HEK293 (cell line): ENCODE measurements at regions not wholly inside any gene's neighbourhood (a gene's known extent, or its start where the extent isn't known, plus 50 kb on each side); places are given as distances from the start of the nearest gene placed in this dataset.

Experiments
- CTCF ChIA-PET: fragments of 350-600 bp; formaldehyde crosslinking; extraction: SDS; loops from one replicate; lab custom pipeline; 2021; ENCODE audit warnings: antibody characterized with exemption; lab: Yijun Ruan, JAX
- POLR2A ChIA-PET: fragments of 300-600 bp; formaldehyde crosslinking; extraction: SDS; loops from one replicate; lab custom pipeline; 2020; ENCODE audit warnings: antibody characterized with exemption, inconsistent platforms; lab: Yijun Ruan, JAX
- H3K27ac ChIP-seq: fragments of 200-500 bp; sonication (Bioruptor generic); 2 replicates; pipeline ENCODE4 v1.5.1; 2014; ENCODE audit warnings: low read depth, low read length, control low read depth, inconsistent platforms; ENCODE audit errors: extremely low read depth
- H3K36me3 ChIP-seq, 2 experiments: fragments of 200-500 bp in 1 of 2; sonication (Bioruptor generic) in 1 of 2; 1 replicate in 1 of 2; 2 replicates in 1 of 2; pipeline ENCODE4 v1.5.1; 2014 to 2017; ENCODE audit warnings: inconsistent platforms in 2 of 2, low read length in 2 of 2; ENCODE audit not compliant: control insufficient read depth in 2 of 2, insufficient read depth in 1 of 2
- H3K4me1 ChIP-seq: fragments of 200-500 bp; sonication (Bioruptor generic); 2 replicates; pipeline ENCODE4 v1.5.1; 2014; ENCODE audit warnings: mild to moderate bottlenecking, low read length, inconsistent platforms; ENCODE audit not compliant: control insufficient read depth, insufficient read depth
- H3K4me3 ChIP-seq: 2 replicates; pipeline ENCODE4 v1.5.1; 2011; ENCODE audit warnings: low read depth, mild to moderate bottlenecking, control low read depth, low read length, moderate library complexity
- H3K9me3 ChIP-seq: fragments of 200-500 bp; sonication (Bioruptor generic); 2 replicates; pipeline ENCODE4 v1.5.1; 2014; ENCODE audit warnings: low read depth, low read length, inconsistent platforms; ENCODE audit not compliant: control insufficient read depth, insufficient read depth
- EGR2 ChIP-seq: fragments of 450-650 bp; formaldehyde crosslinking; IDR thresholded peaks from 2 replicates; pipeline ENCODE4 v1.5.1; 2016; ENCODE audit warnings: low read depth, missing biosample characterization, missing genetic modification characterization
- IKZF3 ChIP-seq: fragments of 450-650 bp; IDR thresholded peaks from 2 replicates; pipeline ENCODE4 v1.5.0; 2018; ENCODE audit warnings: missing biosample characterization, mild to moderate bottlenecking, missing genetic modification characterization, moderate library complexity
- KLF16 ChIP-seq: fragments of 450-650 bp; formaldehyde crosslinking; IDR thresholded peaks from 2 replicates; pipeline ENCODE4 v1.5.1; 2017; ENCODE audit warnings: missing biosample characterization, missing genetic modification characterization
- MYNN ChIP-seq: fragments of 450-650 bp; formaldehyde crosslinking; IDR thresholded peaks from 2 replicates; pipeline ENCODE4 v1.5.1; 2016; ENCODE audit warnings: missing biosample characterization, missing genetic modification characterization, borderline replicate concordance
- SCRT2 ChIP-seq: fragments of 450-650 bp; formaldehyde crosslinking; IDR thresholded peaks from 2 replicates; pipeline ENCODE4 v1.5.1; 2016; ENCODE audit warnings: missing biosample characterization, missing genetic modification characterization
- ZBTB21 ChIP-seq: fragments of 450-650 bp; formaldehyde crosslinking; IDR thresholded peaks from 2 replicates; pipeline ENCODE4 v1.5.1; 2017; ENCODE audit warnings: missing biosample characterization, missing genetic modification characterization
- ZBTB7A ChIP-seq: fragments of 450-650 bp; formaldehyde crosslinking; IDR thresholded peaks from 2 replicates; pipeline ENCODE4 v1.5.1; 2016; ENCODE audit warnings: low read depth, missing biosample characterization, missing genetic modification characterization
- ZFHX2 ChIP-seq: fragments of 450-650 bp; formaldehyde crosslinking; conservative IDR thresholded peaks from 2 replicates; pipeline ENCODE4 v1.5.1; 2016; ENCODE audit warnings: missing biosample characterization, missing genetic modification characterization
- ZNF133 ChIP-seq: fragments of 450-650 bp; formaldehyde crosslinking; IDR thresholded peaks from 2 replicates; pipeline ENCODE4 v1.5.1; 2016; ENCODE audit warnings: missing biosample characterization, missing genetic modification characterization
- ZNF16 ChIP-seq: fragments of 450-650 bp; formaldehyde crosslinking; IDR thresholded peaks from 2 replicates; pipeline ENCODE4 v1.5.1; 2016; ENCODE audit warnings: low read depth, missing biosample characterization, missing genetic modification characterization
- ZNF169 ChIP-seq: fragments of 450-650 bp; formaldehyde crosslinking; IDR thresholded peaks from 2 replicates; pipeline ENCODE4 v1.5.1; 2016; ENCODE audit warnings: missing biosample characterization, missing genetic modification characterization
- ZNF23 ChIP-seq: fragments of 450-650 bp; formaldehyde crosslinking; IDR thresholded peaks from 2 replicates; pipeline ENCODE4 v1.5.1; 2016; ENCODE audit warnings: missing biosample characterization, missing genetic modification characterization, borderline replicate concordance
- ZNF354C ChIP-seq: fragments of 450-650 bp; formaldehyde crosslinking; IDR thresholded peaks from 2 replicates; pipeline ENCODE4 v1.5.1; 2016; ENCODE audit warnings: missing biosample characterization, missing genetic modification characterization, low read depth, borderline replicate concordance
- ZNF366 ChIP-seq: fragments of 450-650 bp; formaldehyde crosslinking; conservative IDR thresholded peaks from 2 replicates; pipeline ENCODE4 v1.5.1; 2016; ENCODE audit warnings: missing biosample characterization, missing genetic modification characterization
- ZNF394 ChIP-seq: fragments of 450-650 bp; formaldehyde crosslinking; IDR thresholded peaks from 2 replicates; pipeline ENCODE4 v1.5.1; 2016; ENCODE audit warnings: missing biosample characterization, missing genetic modification characterization, mild to moderate bottlenecking, moderate library complexity, borderline replicate concordance
- ZNF416 ChIP-seq: fragments of 450-650 bp; formaldehyde crosslinking; IDR thresholded peaks from 2 replicates; pipeline ENCODE4 v1.5.1; 2016; ENCODE audit warnings: missing biosample characterization, missing genetic modification characterization
- ZNF48 ChIP-seq: fragments of 450-650 bp; formaldehyde crosslinking; IDR thresholded peaks from 2 replicates; pipeline ENCODE4 v1.5.1; 2016; ENCODE audit warnings: missing biosample characterization, missing genetic modification characterization
- ZNF514 ChIP-seq: fragments of 450-650 bp; formaldehyde crosslinking; IDR thresholded peaks from 2 replicates; pipeline ENCODE4 v1.5.1; 2016; ENCODE audit warnings: missing biosample characterization, missing genetic modification characterization
- ZNF600 ChIP-seq: fragments of 450-650 bp; formaldehyde crosslinking; IDR thresholded peaks from 2 replicates; pipeline ENCODE4 v1.5.1; 2016; ENCODE audit warnings: missing biosample characterization, missing genetic modification characterization
- ZNF621 ChIP-seq: fragments of 450-650 bp; formaldehyde crosslinking; IDR thresholded peaks from 2 replicates; pipeline ENCODE4 v1.5.1; 2017; ENCODE audit warnings: missing biosample characterization, missing genetic modification characterization
- ZNF777 ChIP-seq: fragments of 450-650 bp; formaldehyde crosslinking; IDR thresholded peaks from 2 replicates; pipeline ENCODE4 v1.5.1; 2017; ENCODE audit warnings: missing biosample characterization, missing genetic modification characterization, borderline replicate concordance
- ZSCAN30 ChIP-seq: fragments of 450-650 bp; IDR thresholded peaks from 2 replicates; pipeline ENCODE4 v1.5.1; 2018; ENCODE audit warnings: missing biosample characterization, mild to moderate bottlenecking, missing genetic modification characterization, moderate library complexity
- TF ChIP-seq, protein P1 (sequence below): fragments of 450-650 bp; formaldehyde crosslinking; IDR thresholded peaks from 2 replicates; pipeline ENCODE4 v1.5.1; 2016; ENCODE audit warnings: missing biosample characterization, missing genetic modification characterization
- TF ChIP-seq, protein P2 (sequence below): fragments of 450-650 bp; formaldehyde crosslinking; IDR thresholded peaks from 2 replicates; pipeline ENCODE4 v1.5.1; 2016; ENCODE audit warnings: missing biosample characterization, missing genetic modification characterization, borderline replicate concordance
- TF ChIP-seq, protein P3 (sequence below): IDR thresholded peaks from 2 replicates; pipeline ENCODE4 v1.6.1; 2011; ENCODE audit warnings: mild to moderate bottlenecking, low read depth, low read length, borderline replicate concordance
- TF ChIP-seq, protein P4 (sequence below): fragments of 450-650 bp; formaldehyde crosslinking; IDR thresholded peaks from 2 replicates; pipeline ENCODE4 v1.5.1; 2016; ENCODE audit warnings: missing biosample characterization, missing genetic modification characterization
- TF ChIP-seq, protein P5 (sequence below): fragments of 450-650 bp; formaldehyde crosslinking; IDR thresholded peaks from 2 replicates; pipeline ENCODE4; 2016; ENCODE audit warnings: missing biosample characterization, missing genetic modification characterization
- TF ChIP-seq, protein P6 (sequence below): fragments of 450-650 bp; formaldehyde crosslinking; IDR thresholded peaks from 2 replicates; pipeline ENCODE4 v1.5.1; 2016; ENCODE audit warnings: missing biosample characterization, missing genetic modification characterization

DNA sequence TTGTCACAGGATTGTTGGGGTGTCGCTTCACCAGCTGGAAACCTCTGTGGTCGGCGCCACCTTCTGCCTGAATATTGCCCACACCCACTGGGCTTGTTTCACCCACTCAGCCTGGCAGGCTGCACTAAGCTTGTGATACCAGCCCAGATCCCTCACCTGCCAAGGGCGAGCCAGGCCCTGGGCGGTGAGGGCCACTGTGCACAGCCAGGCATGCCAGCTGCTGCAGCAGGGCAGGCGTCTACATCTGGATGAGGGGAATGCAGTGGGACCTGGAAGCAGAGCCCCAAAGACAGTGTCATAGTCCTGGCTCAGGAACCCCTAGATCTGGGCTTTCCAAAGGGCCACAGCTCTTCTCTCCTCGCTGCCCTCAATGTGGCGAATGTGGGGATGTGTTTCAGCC lies 1307.5 kb downstream of the GRIK2 start:
- POLR2A ChIA-PET = no interaction called here
- Histone ChIP-seq H3K9me3 (no peaks in the 10 kb centered on the region), H3K4me1 (no peaks in the 10 kb centered on the region), H3K27ac (no peak overlapping the region), H3K4me3 (no peak overlapping the region), H3K36me3 (no peaks in the 10 kb centered on the region)
- TF ChIP-seq SCRT2 (tag by site-specific recombination) (no peak), ZNF133 (no peak), ZFHX2 (tag by site-specific recombination) (no peak), ZSCAN30 (tag by site-specific recombination) (no peak), ZNF514 (no peak), ZNF600 (tag by site-specific recombination) (no peak), KLF16 (tag by site-specific recombination) (no peak), MYNN (tag by site-specific recombination) (no peak), ZNF48 (tag by site-specific recombination) (no peak), IKZF3 (tag by site-specific recombination) (no peak), ZNF16 (tag by site-specific recombination) (no peak), ZNF621 (tag by site-specific recombination) (no peak)
- TF ChIP-seq, protein P1, sequence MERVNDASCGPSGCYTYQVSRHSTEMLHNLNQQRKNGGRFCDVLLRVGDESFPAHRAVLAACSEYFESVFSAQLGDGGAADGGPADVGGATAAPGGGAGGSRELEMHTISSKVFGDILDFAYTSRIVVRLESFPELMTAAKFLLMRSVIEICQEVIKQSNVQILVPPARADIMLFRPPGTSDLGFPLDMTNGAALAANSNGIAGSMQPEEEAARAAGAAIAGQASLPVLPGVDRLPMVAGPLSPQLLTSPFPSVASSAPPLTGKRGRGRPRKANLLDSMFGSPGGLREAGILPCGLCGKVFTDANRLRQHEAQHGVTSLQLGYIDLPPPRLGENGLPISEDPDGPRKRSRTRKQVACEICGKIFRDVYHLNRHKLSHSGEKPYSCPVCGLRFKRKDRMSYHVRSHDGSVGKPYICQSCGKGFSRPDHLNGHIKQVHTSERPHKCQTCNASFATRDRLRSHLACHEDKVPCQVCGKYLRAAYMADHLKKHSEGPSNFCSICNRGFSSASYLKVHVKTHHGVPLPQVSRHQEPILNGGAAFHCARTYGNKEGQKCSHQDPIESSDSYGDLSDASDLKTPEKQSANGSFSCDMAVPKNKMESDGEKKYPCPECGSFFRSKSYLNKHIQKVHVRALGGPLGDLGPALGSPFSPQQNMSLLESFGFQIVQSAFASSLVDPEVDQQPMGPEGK (tag by site-specific recombination) = no peak
- TF ChIP-seq, protein P2, sequence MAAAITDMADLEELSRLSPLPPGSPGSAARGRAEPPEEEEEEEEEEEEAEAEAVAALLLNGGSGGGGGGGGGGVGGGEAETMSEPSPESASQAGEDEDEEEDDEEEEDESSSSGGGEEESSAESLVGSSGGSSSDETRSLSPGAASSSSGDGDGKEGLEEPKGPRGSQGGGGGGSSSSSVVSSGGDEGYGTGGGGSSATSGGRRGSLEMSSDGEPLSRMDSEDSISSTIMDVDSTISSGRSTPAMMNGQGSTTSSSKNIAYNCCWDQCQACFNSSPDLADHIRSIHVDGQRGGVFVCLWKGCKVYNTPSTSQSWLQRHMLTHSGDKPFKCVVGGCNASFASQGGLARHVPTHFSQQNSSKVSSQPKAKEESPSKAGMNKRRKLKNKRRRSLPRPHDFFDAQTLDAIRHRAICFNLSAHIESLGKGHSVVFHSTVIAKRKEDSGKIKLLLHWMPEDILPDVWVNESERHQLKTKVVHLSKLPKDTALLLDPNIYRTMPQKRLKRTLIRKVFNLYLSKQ (tag by site-specific recombination) = no peak
- TF ChIP-seq, protein P3, sequence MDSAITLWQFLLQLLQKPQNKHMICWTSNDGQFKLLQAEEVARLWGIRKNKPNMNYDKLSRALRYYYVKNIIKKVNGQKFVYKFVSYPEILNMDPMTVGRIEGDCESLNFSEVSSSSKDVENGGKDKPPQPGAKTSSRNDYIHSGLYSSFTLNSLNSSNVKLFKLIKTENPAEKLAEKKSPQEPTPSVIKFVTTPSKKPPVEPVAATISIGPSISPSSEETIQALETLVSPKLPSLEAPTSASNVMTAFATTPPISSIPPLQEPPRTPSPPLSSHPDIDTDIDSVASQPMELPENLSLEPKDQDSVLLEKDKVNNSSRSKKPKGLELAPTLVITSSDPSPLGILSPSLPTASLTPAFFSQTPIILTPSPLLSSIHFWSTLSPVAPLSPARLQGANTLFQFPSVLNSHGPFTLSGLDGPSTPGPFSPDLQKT = no peak
- CTCF ChIA-PET = no interaction called here

DNA sequence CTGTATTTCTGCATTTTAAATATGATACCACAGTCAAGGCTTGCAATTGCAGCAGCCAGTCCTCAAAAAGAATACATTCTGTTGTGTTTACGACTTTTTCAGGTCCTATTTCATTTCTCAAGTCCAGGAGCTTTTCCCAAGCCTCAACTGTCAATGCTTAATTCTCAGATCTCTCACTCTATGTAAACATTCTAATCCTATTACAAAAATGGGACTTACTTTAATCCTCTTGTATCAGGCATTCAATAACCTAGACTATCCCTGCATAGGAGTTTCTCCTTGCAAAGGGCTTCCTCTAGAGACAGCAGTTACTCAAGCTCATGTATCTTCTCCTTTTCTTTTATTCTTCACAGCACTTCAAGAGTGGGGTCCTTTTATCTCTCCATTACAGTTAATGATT lies 1293.0 kb downstream of the GRIK2 start:
- no peak overlapping the region for H3K4me3 ChIP-seq
- H3K9me3 ChIP-seq = no peaks in the 10 kb centered on the region
- no peaks in the 10 kb centered on the region for H3K36me3 ChIP-seq
- POLR2A ChIA-PET = no interaction called here
- CTCF ChIA-PET = no interaction called here
- no peaks in the 10 kb centered on the region for H3K4me1 ChIP-seq
- no peak overlapping the region for H3K27ac ChIP-seq
- TF ChIP-seq ZNF394 (tag by site-specific recombination) (no peak), ZNF416 (tag by site-specific recombination) (no peak), ZNF366 (tag by site-specific recombination) (no peak), ZNF169 (tag by site-specific recombination) (no peak), ZNF23 (tag by site-specific recombination) (no peak), ZBTB21 (tag by site-specific recombination) (no peak), ZNF777 (no peak), EGR2 (tag by site-specific recombination) (no peak), ZNF354C (no peak), ZBTB7A (tag by site-specific recombination) (no peak)
- TF ChIP-seq, protein P4, sequence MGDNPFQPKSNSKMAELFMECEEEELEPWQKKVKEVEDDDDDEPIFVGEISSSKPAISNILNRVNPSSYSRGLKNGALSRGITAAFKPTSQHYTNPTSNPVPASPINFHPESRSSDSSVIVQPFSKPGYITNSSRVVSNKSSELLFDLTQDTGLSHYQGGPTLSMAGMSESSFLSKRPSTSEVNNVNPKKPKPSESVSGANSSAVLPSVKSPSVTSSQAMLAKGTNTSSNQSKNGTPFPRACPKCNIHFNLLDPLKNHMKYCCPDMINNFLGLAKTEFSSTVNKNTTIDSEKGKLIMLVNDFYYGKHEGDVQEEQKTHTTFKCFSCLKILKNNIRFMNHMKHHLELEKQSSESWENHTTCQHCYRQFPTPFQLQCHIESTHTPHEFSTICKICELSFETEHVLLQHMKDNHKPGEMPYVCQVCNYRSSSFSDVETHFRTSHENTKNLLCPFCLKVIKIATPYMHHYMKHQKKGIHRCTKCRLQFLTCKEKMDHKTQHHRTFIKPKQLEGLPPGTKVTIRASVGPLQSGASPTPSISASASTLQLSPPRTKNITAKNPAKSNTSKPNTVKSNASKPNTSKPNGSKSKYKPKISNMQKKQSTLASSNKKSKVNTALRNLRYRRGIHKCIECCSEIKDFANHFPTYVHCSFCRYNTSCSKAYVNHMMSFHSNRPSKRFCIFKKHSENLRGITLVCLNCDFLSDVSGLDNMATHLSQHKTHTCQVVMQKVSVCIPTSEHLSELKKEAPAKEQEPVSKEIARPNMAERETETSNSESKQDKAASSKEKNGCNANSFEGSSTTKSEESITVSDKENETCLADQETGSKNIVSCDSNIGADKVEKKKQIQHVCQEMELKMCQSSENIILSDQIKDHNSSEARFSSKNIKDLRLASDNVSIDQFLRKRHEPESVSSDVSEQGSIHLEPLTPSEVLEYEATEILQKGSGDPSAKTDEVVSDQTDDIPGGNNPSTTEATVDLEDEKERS (tag by site-specific recombination) = no peak
- TF ChIP-seq, protein P5, sequence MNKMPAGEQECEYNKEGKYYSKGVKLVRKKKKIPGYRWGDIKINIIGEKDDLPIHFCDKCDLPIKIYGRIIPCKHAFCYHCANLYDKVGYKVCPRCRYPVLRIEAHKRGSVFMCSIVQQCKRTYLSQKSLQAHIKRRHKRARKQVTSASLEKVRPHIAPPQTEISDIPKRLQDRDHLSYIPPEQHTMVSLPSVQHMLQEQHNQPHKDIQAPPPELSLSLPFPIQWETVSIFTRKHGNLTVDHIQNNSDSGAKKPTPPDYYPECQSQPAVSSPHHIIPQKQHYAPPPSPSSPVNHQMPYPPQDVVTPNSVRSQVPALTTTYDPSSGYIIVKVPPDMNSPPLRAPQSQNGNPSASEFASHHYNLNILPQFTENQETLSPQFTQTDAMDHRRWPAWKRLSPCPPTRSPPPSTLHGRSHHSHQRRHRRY = no peak
- TF ChIP-seq, protein P6, sequence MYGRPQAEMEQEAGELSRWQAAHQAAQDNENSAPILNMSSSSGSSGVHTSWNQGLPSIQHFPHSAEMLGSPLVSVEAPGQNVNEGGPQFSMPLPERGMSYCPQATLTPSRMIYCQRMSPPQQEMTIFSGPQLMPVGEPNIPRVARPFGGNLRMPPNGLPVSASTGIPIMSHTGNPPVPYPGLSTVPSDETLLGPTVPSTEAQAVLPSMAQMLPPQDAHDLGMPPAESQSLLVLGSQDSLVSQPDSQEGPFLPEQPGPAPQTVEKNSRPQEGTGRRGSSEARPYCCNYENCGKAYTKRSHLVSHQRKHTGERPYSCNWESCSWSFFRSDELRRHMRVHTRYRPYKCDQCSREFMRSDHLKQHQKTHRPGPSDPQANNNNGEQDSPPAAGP (tag by site-specific recombination) = no peak
